ENCODE measurements at regions not wholly inside any gene's neighbourhood (a gene's known extent, or its start where the extent isn't known, plus 50 kb on each side); places are given as distances from the start of the nearest gene placed in this dataset.
"Not testable (repeated sequence)": the region's sequence is repeated elsewhere in the genome, so short reads cannot be mapped to it uniquely, and the experiment has no call there.

- H3K36me3 ChIP-seq; H3K27me3 ChIP-seq; ATAC-seq; DNase-seq; intact Hi-C loops (cut with DNase I); H3K27ac ChIP-seq; H3K4me3 ChIP-seq; H3K4me1 ChIP-seq: not testable (repeated sequence)
- WGBS, 4 donors, result 35 to 60% (median 48%) methylated on average over 3 to 4 of the region's 4 CpGs
- peaks cover 0 to 15% (median 0%) of the 10 kb centered on the region in 12 donors for H3K9me3 ChIP-seq
Observed at GRCh38 chr20:30540330-30541069, 717.0 kb upstream of the DEFB115 start.

- H3K4me1 ChIP-seq; H3K9me3 ChIP-seq; intact Hi-C loops (cut with DNase I); ATAC-seq; DNase-seq; H3K4me3 ChIP-seq; H3K27me3 ChIP-seq; H3K27ac ChIP-seq; H3K36me3 ChIP-seq: not testable (repeated sequence)
- WGBS, 4 donors, result 52 to 63% (median 59%) methylated on average over 3 to 4 of the region's 4 CpGs
Observed at GRCh38 chr20:30551236-30551635, 706.2 kb upstream of the DEFB115 start.

GRCh38 chr20:30556797-30557196 is 700.7 kb upstream of the DEFB115 start:
- H3K4me3 ChIP-seq; H3K27me3 ChIP-seq; H3K36me3 ChIP-seq; DNase-seq; H3K9me3 ChIP-seq; ATAC-seq; intact Hi-C loops (cut with DNase I); H3K27ac ChIP-seq; H3K4me1 ChIP-seq: not testable (repeated sequence)
- 18 to 67% (median 46%) methylated on average over 1 of the region's 1 CpG for WGBS, 4 donors

DNA sequence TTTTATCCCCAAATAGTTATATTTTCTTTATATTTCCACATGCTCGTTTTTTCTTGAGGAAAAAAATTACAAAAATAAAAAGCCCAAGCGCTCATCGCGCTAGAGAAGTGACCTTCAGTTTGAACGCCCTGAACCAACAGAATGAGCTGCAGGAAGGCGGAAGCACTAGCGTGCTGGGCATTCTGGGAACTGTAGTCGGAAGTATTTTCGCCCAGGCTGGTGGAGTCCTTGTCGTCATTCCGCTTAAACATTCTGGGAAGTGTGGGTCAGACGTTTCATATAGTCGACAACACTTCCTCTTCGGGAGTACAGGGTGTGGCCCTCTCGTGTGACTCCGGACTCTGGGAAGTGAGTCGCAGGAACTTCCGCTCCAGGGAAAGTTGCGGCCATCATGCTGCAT is 692.4 kb upstream of the DEFB115 start:
- H3K27me3 ChIP-seq; H3K9me3 ChIP-seq; H3K4me1 ChIP-seq; ATAC-seq; H3K27ac ChIP-seq; DNase-seq; H3K4me3 ChIP-seq; H3K36me3 ChIP-seq; intact Hi-C loops (cut with DNase I): not testable (repeated sequence)
- 57 to 68% (median 64%) methylated on average over 15 to 19 of the region's 19 CpGs for WGBS, 4 donors

GRCh38 chr20:30569867-30570266 is 687.6 kb upstream of the DEFB115 start:
- H3K4me1 ChIP-seq; H3K27me3 ChIP-seq; H3K36me3 ChIP-seq; H3K4me3 ChIP-seq; H3K27ac ChIP-seq; intact Hi-C loops (cut with DNase I); DNase-seq; ATAC-seq; H3K9me3 ChIP-seq: not testable (repeated sequence)
- WGBS, 4 donors, result 81 to 90% (median 86%) methylated on average over 10 to 12 of the region's 12 CpGs

GRCh38 chr20:30570622-30571021 is 686.8 kb upstream of the DEFB115 start:
- intact Hi-C loops (cut with DNase I); H3K4me3 ChIP-seq: not testable (repeated sequence)
- WGBS, 4 donors, result 59 to 80% (median 73%) methylated on average over 3 to 4 of the region's 4 CpGs

DNA sequence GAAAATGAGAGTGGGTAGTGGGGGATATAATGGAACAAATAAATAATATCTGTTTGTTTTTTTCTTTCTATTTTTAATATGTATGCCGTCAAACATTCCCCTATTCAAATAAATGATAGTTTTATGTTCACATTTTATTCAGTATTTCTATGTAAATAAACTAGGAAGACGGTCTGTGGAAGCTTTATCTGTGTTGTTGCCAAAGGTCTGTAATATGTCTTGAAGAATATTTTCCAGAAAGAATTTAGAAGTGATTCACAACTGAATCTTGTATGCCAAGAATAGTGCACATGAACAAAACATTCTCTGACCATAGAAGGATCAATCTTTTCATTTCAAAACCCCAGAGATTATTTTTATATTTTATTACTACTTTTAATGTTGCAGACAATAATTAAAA is 683.1 kb upstream of the DEFB115 start:
- ATAC-seq; H3K4me1 ChIP-seq; intact Hi-C loops (cut with DNase I); H3K27ac ChIP-seq; DNase-seq; H3K27me3 ChIP-seq; H3K4me3 ChIP-seq; H3K36me3 ChIP-seq; H3K9me3 ChIP-seq: not testable (repeated sequence)
- 43 to 63% (median 59%) methylated on average over 2 of the region's 2 CpGs for WGBS, 4 donors

More at GRCh38 chr20:30570622-30571021, 686.8 kb upstream of the DEFB115 start:
- not testable (repeated sequence) for DNase-seq, H3K9me3 ChIP-seq, H3K4me1 ChIP-seq, H3K27me3 ChIP-seq, H3K27ac ChIP-seq, H3K36me3 ChIP-seq, ATAC-seq

DNA sequence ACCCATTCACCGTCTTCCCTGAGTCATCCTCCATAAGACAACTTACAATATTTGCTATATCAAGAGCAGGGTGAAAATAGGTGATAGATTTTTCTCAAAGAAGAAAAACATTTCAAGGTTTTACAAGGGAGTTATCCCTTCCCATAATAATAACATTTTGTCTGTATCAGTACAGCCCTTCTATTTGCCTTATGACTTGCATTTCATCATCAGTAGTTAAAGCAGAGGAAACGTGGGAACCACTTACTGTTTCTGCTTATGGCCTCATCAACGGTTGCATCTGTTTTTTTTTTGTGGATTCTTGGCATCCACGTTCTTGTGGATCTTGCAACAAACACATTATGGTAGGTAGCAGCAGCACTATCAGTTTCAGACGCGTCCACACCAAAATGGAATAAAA is 678.4 kb upstream of the DEFB115 start:
- WGBS, 4 donors, result 19 to 62% (median 56%) methylated on average over 4 to 6 of the region's 6 CpGs
- DNase-seq; H3K4me1 ChIP-seq; H3K27me3 ChIP-seq; H3K9me3 ChIP-seq; ATAC-seq; H3K36me3 ChIP-seq; intact Hi-C loops (cut with DNase I): not testable (repeated sequence)
- H3K4me3 ChIP-seq, result peak overlapping the region in 11 of 12 donors; percentile 22 to 71 (median 52)
- H3K27ac ChIP-seq, result peak overlapping the region in 1 of 12 donors; percentile 71

GRCh38 chr20:30579824-30580438 is 677.5 kb upstream of the DEFB115 start:
- intact Hi-C loops (cut with DNase I), result loop anchor here in 1 of 10 donors (10.0 kb wide), 1 partner anchor 205 kb away; no protein-coding TSS in a partner anchor
- H3K9me3 ChIP-seq, H3K27me3 ChIP-seq, H3K36me3 ChIP-seq: not testable (repeated sequence)
- peak; percentile 57 to 87 (median 80) for DNase-seq
- Histone ChIP-seq H3K27ac (peak overlapping the region in 10 of 12 donors; percentile 20 to 73 (median 58)), H3K4me1 (peaks cover 0 to 11% (median 0%) of the 10 kb centered on the region in 12 donors), H3K4me3 (peak overlapping the region; percentile 22 to 71 (median 51))
- peak; percentile 100 for ATAC-seq
- WGBS, 4 donors, result 6 to 18% (median 13%) methylated on average over 23 to 27 of the region's 27 CpGs

All from heart left ventricle (tissue), 16 donors.